GM21526 (cell line): ENCODE measurements at regions not wholly inside any gene's neighbourhood (a gene's known extent, or its start where the extent isn't known, plus 50 kb on each side); places are given as distances from the start of the nearest gene placed in this dataset.
"Not testable (repeated sequence)": the region's sequence is repeated elsewhere in the genome, so short reads cannot be mapped to it uniquely, and the experiment has no call there.

Source experiments
- ATAC-seq: cut with Tn5 transposase; IDR thresholded peaks from one replicate; pipeline ENCODE4 v1.9.1; 2021; ENCODE audit warnings: moderate library complexity; ENCODE audit not compliant: unreplicated experiment, low FRiP score

GRCh38 chr5:9765419-9766140, 135.4 kb upstream of the TAS2R1 start:
- ATAC-seq, result no peak

- no peak for ATAC-seq
Measured at GRCh38 chr5:9761706-9762105, 131.6 kb upstream of the TAS2R1 start.

- ATAC-seq, result not testable (repeated sequence)
Measured at GRCh38 chr5:9752670-9753069, 122.5 kb upstream of the TAS2R1 start.

DNA sequence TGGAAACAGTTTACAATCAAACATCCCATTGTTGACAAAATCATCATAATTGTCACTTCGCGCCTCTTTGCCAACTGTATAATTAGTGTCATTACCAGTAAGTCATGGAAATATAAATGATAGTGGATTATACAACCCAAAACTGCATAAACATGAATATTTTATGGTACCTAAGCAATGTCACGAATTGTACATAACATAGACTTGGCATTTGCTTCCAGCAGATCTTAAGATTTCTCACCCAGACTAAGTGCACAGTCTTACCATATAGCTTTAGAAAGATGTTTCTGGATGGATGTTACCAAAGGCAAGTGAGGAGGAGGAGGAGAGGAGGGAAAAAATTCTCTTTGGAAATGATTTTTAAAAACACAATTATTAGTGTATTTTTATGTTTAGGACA, 113.4 kb upstream of the TAS2R1 start:
- no peak for ATAC-seq

DNA sequence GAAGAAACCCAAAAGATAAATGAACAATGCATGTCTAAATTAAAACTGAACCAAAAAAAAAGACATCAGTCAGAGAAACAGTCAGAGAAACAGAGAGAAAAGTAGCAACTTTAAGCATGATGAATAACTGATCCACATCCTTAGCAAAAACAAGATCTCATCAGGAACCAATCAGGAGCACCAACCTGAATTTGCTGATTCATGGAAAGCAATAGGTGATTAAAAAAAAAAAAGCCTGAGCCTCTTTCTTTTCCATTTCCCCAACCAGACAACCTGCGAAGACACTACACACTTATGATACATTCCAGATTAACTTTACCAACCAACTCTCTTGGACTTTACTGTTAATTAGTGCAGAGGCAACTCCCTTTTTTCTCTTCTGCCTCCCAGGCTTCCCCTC, 112.7 kb upstream of the TAS2R1 start:
- no peak for ATAC-seq

- no peak for ATAC-seq
Measured at GRCh38 chr5:9739135-9739534, 109.0 kb upstream of the TAS2R1 start.

DNA sequence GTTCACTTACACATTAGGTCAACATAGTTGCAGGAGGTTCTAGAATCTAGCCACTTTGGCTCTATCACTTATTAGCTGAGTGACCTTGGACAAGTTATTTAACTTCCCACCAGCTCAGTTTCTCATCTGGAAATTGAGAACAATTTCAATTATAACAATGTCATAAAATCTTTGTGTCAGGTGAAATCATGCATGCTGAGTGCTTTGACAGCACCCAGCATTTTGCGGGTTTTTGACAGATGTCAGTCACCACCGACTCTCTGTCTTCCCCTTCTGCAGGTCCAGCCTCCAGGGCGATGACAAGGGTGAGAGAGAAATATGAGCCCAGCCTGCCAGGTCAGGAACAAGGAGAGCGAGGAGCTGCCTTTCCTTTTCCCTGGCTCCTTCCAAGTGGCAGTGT, 107.1 kb upstream of the TAS2R1 start:
- no peak for ATAC-seq

GRCh38 chr5:9733486-9733885, 103.3 kb upstream of the TAS2R1 start:
- no peak for ATAC-seq

GRCh38 chr5:9731159-9731558, 101.0 kb upstream of the TAS2R1 start:
- ATAC-seq, result no peak

GRCh38 chr5:9728261-9728660, 98.1 kb upstream of the TAS2R1 start:
- no peak for ATAC-seq

- ATAC-seq, result no peak
Measured at GRCh38 chr5:9726931-9727330, 96.8 kb upstream of the TAS2R1 start.

GRCh38 chr5:9725265-9725664, 95.1 kb upstream of the TAS2R1 start:
- not testable (repeated sequence) for ATAC-seq

DNA sequence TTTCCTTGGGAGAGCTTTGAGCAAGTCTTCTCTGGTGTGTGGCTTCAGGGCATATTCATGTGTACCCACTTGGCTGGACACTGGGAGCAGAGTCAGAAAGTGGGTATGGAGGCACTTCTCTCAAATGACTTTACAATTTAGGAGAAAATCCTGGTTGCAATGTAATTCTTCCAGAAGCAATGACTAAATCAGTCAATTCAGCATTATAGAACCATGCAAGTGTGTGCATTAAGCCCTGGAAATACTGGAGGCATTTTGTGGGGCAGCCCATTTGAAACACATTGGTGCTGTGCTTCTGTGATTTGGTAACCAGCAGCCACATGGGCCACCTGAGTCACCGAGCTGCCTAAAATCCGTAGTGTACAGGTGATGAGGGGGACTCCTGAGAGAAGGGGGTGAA, 94.6 kb upstream of the TAS2R1 start:
- ATAC-seq, result no peak

GRCh38 chr5:9722601-9723180, 92.5 kb upstream of the TAS2R1 start:
- no peak for ATAC-seq

- no peak for ATAC-seq
Measured at GRCh38 chr5:9721161-9721560, 91.0 kb upstream of the TAS2R1 start.

DNA sequence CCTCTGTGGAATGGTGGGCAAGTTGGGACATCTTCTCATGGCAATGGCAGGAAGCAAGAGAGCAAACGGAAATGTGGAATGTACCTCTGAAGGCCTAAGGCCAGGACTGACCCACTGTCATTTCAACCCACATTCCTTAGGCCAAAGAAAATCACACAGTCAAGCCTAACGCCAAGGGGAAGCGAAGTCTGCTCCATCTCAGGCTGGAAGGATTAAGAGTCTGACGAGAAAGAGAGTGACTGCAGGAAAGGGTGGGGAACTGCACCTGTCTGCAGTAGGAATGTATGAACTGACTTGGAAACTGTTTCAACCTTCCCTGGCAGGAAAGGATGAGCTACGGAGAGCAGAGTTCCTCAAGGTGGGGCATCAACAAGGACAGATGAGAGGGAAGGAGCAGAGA, 90.2 kb upstream of the TAS2R1 start:
- ATAC-seq, result no peak

- ATAC-seq, result no peak
Measured at GRCh38 chr5:9716838-9717281, 86.7 kb upstream of the TAS2R1 start.

DNA sequence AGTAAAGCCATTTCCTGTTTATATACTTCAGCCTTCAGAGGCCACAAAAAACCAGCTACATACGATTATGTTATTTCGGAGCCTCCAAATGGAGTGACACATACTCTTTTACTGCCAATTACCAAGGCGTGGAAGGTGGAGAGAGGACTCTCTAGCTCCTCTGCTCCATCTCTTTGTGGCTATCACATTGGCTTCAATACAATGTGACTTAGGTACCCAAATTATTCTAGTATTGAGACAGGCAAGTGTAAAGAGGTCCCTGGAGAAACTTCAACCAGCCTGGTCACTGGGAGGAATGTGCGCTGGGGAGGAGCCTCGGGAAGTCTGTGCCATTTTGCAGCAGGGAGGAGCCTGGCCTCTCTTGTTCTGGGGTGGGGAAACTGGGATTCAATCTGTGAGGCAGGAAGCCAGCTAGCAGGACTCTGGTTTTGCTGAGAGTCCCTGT, 85.8 kb upstream of the TAS2R1 start:
- no peak for ATAC-seq

- ATAC-seq, result no peak
Measured at GRCh38 chr5:9713959-9714586, 83.9 kb upstream of the TAS2R1 start.

- no peak for ATAC-seq
Measured at GRCh38 chr5:9713356-9713755, 83.2 kb upstream of the TAS2R1 start.

DNA sequence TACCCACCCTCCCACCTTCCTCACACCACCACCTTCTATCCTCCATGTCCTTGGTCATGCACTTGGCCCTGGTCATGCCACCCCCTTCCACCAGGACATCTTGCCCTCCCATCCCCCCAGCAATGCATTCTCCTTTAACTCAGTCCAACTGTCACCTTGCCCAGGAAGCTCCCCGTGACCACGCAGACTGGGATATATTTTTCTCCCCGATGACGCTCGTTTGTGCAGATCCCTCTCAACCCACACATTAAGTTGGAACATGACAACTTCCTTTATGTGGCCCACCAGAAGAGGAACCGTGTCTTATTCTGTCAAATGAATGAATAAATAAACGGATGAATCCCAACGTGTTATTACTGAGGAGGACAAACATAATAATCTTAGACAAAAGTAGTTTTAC, 82.8 kb upstream of the TAS2R1 start:
- ATAC-seq, result no peak

DNA sequence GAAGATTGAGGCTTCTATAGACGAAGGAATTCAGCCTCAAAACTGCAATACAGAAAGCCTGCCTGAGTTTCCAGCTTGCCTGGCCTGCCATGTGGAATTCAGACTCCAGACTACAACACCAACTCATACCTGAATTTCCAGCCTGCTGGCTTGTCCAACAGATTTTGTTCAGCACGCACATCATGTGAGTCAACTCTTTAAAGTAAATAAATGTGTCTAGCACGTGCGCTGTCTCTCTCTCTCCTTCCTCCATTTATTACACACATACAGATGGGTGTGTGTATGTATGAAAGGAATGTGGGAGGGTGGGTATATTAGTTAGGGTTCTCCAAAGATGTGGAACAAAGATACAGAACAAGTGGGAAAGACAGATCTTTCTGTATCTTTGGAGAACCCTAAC, 82.4 kb upstream of the TAS2R1 start:
- ATAC-seq, result no peak
